Activated CD8-positive, alpha-beta memory T cell treated with anti-CD3 and anti-CD28 coated beads, Interleukin-2, amount 10 ng/mL, durations not matched to agents 7 days and 5 days (primary cell): ENCODE measurements at regions not wholly inside any gene's neighbourhood (a gene's known extent, or its start where the extent isn't known, plus 50 kb on each side); places are given as distances from the start of the nearest gene placed in this dataset.
A peak's percentile ranks its signal among the peaks of the same experiment; 100 is the strongest.
"Not testable (repeated sequence)": the region's sequence is repeated elsewhere in the genome, so short reads cannot be mapped to it uniquely, and the experiment has no call there.

Experiments
- ATAC-seq: fragments of 150-1000 bp; cut with Tn5 transposase; one replicate; pipeline ENCODE4 v1.10.0; 2021; ENCODE audit warnings: moderate library complexity
- CTCF ChIA-PET: fragments of 350-600 bp; sonication (Branson Sonifier 250); formaldehyde crosslinking; loops from one replicate; lab custom pipeline; 2021; ENCODE audit warnings: antibody characterized with exemption; lab: Charles Lee
- DNase-seq: peaks from one replicate; pipeline ENCODE4 v3.0.0-alpha.2; 2020
- H3K27ac Mint-ChIP-seq: one replicate; pipeline ENCODE4 v1.8.0; 2021; ENCODE audit warnings: mild to moderate bottlenecking, mixed read lengths
- H3K27me3 Mint-ChIP-seq: one replicate; pipeline ENCODE4 v1.8.0; 2021; ENCODE audit warnings: mixed read lengths
- H3K36me3 Mint-ChIP-seq: one replicate; pipeline ENCODE4 v1.8.0; 2021; ENCODE audit warnings: mild to moderate bottlenecking, mixed read lengths
- H3K4me1 Mint-ChIP-seq: one replicate; pipeline ENCODE4 v1.8.0; 2021; ENCODE audit warnings: mixed read lengths
- H3K4me3 Mint-ChIP-seq: one replicate; pipeline ENCODE4 v1.8.0; 2021; ENCODE audit warnings: mild to moderate bottlenecking, moderate library complexity, mixed read lengths
- H3K9me3 Mint-ChIP-seq: one replicate; pipeline ENCODE4 v1.8.0; 2022; ENCODE audit warnings: low read depth, mixed read lengths

- CTCF ChIA-PET, result no interaction called here
- ATAC-seq, result no peak
Observed at GRCh38 chr1:243962541-243962940, 88.5 kb upstream of the ZBTB18 start.

GRCh38 chr1:243959998-243960397 is 91.1 kb upstream of the ZBTB18 start:
- Mint-ChIP-seq H3K27ac (no peak overlapping the region), H3K36me3 (no peaks in the 10 kb centered on the region), H3K27me3 (peaks cover 27% of the 10 kb centered on the region), H3K4me3 (no peak overlapping the region), H3K9me3 (no peaks in the 10 kb centered on the region), H3K4me1 (no peaks in the 10 kb centered on the region)
- no peak for DNase-seq
- CTCF ChIA-PET, result no interaction called here
- ATAC-seq, result no peak

More at GRCh38 chr1:243962541-243962940, 88.5 kb upstream of the ZBTB18 start:
- Mint-ChIP-seq H3K27ac (no peak overlapping the region), H3K9me3 (no peaks in the 10 kb centered on the region), H3K4me1 (no peaks in the 10 kb centered on the region), H3K36me3 (no peaks in the 10 kb centered on the region), H3K27me3 (peaks cover 18% of the 10 kb centered on the region), H3K4me3 (no peak overlapping the region)
- no peak for DNase-seq

GRCh38 chr1:243957141-243957540 is 93.9 kb upstream of the ZBTB18 start:
- Mint-ChIP-seq H3K4me3 (no peak overlapping the region), H3K9me3 (no peaks in the 10 kb centered on the region), H3K27me3 (peaks cover 25% of the 10 kb centered on the region), H3K4me1 (no peaks in the 10 kb centered on the region), H3K36me3 (no peaks in the 10 kb centered on the region), H3K27ac (no peak overlapping the region)
- ATAC-seq (no peak), DNase-seq (no peak)
- CTCF ChIA-PET, result no interaction called here

GRCh38 chr1:243956450-243956849 is 94.6 kb upstream of the ZBTB18 start:
- ATAC-seq (no peak), DNase-seq (no peak)
- Mint-ChIP-seq H3K9me3 (no peaks in the 10 kb centered on the region), H3K4me3 (no peak overlapping the region), H3K27me3 (peaks cover 25% of the 10 kb centered on the region), H3K4me1 (no peaks in the 10 kb centered on the region), H3K36me3 (no peaks in the 10 kb centered on the region), H3K27ac (no peak overlapping the region)
- CTCF ChIA-PET, result no interaction called here

GRCh38 chr1:243951207-243951606 is 99.9 kb upstream of the ZBTB18 start:
- not testable (repeated sequence) for H3K27me3 Mint-ChIP-seq, H3K36me3 Mint-ChIP-seq, DNase-seq, H3K4me3 Mint-ChIP-seq, H3K4me1 Mint-ChIP-seq, ATAC-seq, H3K9me3 Mint-ChIP-seq, H3K27ac Mint-ChIP-seq
- CTCF ChIA-PET, result interaction anchor here (1.1 kb wide), 1 partner anchor 607 kb away, joined by 3 read pairs; no protein-coding TSS in a partner anchor

GRCh38 chr1:243950166-243950565 is 100.1 kb upstream of the AKT3 start:
- CTCF ChIA-PET, result no interaction called here
- no peak overlapping the region for H3K27ac Mint-ChIP-seq
- H3K4me3 Mint-ChIP-seq, result no peak overlapping the region
- ATAC-seq, result no peak
- H3K36me3 Mint-ChIP-seq, result no peaks in the 10 kb centered on the region
- no peaks in the 10 kb centered on the region for H3K27me3 Mint-ChIP-seq
- DNase-seq, result no peak
- no peaks in the 10 kb centered on the region for H3K4me1 Mint-ChIP-seq
- H3K9me3 Mint-ChIP-seq, result no peaks in the 10 kb centered on the region

- no peak for DNase-seq
Observed at GRCh38 chr1:243946946-243947345, 96.9 kb upstream of the AKT3 start.

GRCh38 chr1:243946253-243946652 is 96.2 kb upstream of the AKT3 start:
- CTCF ChIA-PET, result interaction anchor here (0.6 to 1.4 kb wide), 3 partner anchors 326 to 945 kb away, joined by 3 to 4 read pairs (median 3); no protein-coding TSS in a partner anchor
- Mint-ChIP-seq H3K4me3 (no peak overlapping the region), H3K27me3 (no peaks in the 10 kb centered on the region), H3K27ac (no peak overlapping the region), H3K4me1 (no peaks in the 10 kb centered on the region), H3K36me3 (no peaks in the 10 kb centered on the region), H3K9me3 (no peaks in the 10 kb centered on the region)
- ATAC-seq (no peak), DNase-seq (no peak)

More at GRCh38 chr1:243946946-243947345, 96.9 kb upstream of the AKT3 start:
- peak; percentile 60 for ATAC-seq
- H3K4me1 Mint-ChIP-seq, result no peaks in the 10 kb centered on the region
- no peaks in the 10 kb centered on the region for H3K9me3 Mint-ChIP-seq
- no peaks in the 10 kb centered on the region for H3K27me3 Mint-ChIP-seq
- no peak overlapping the region for H3K4me3 Mint-ChIP-seq
- H3K27ac Mint-ChIP-seq, result no peak overlapping the region
- no peaks in the 10 kb centered on the region for H3K36me3 Mint-ChIP-seq
- CTCF ChIA-PET, result interaction anchor here (0.6 to 1.4 kb wide), 2 partner anchors 603 to 944 kb away, joined by 3 to 4 read pairs; no protein-coding TSS in a partner anchor

GRCh38 chr1:243945727-243946126 is 95.7 kb upstream of the AKT3 start:
- Mint-ChIP-seq H3K36me3 (no peaks in the 10 kb centered on the region), H3K9me3 (no peaks in the 10 kb centered on the region), H3K27ac (no peak overlapping the region), H3K4me3 (no peak overlapping the region), H3K27me3 (no peaks in the 10 kb centered on the region), H3K4me1 (no peaks in the 10 kb centered on the region)
- no peak for ATAC-seq
- CTCF ChIA-PET, result interaction anchor here (1.0 kb wide), 1 partner anchor 327 kb away, joined by 3 read pairs; no protein-coding TSS in a partner anchor
- DNase-seq, result no peak

- CTCF ChIA-PET, result no interaction called here
- no peak for ATAC-seq
- Mint-ChIP-seq H3K4me1 (no peaks in the 10 kb centered on the region), H3K36me3 (no peaks in the 10 kb centered on the region), H3K27ac (no peak overlapping the region), H3K27me3 (no peaks in the 10 kb centered on the region), H3K9me3 (no peaks in the 10 kb centered on the region), H3K4me3 (no peak overlapping the region)
- DNase-seq, result no peak
Observed at GRCh38 chr1:243944429-243945160, 94.6 kb upstream of the AKT3 start.

GRCh38 chr1:243943671-243944428 is 93.8 kb upstream of the AKT3 start:
- H3K27me3 Mint-ChIP-seq, result no peaks in the 10 kb centered on the region
- peaks cover 4% of the 10 kb centered on the region for H3K9me3 Mint-ChIP-seq
- CTCF ChIA-PET, result no interaction called here
- ATAC-seq (no peak), DNase-seq (no peak)
- peaks cover 2% of the 10 kb centered on the region for H3K36me3 Mint-ChIP-seq
- no peak overlapping the region for H3K27ac Mint-ChIP-seq
- H3K4me1 Mint-ChIP-seq, result peaks cover 5% of the 10 kb centered on the region
- no peak overlapping the region for H3K4me3 Mint-ChIP-seq

- no peaks in the 10 kb centered on the region for H3K27me3 Mint-ChIP-seq
- no peak for DNase-seq
- CTCF ChIA-PET, result interaction anchor here (1.3 kb wide), 1 partner anchor 599 kb away, joined by 3 read pairs; no protein-coding TSS in a partner anchor
- H3K4me1 Mint-ChIP-seq, result peaks cover 12% of the 10 kb centered on the region
- H3K36me3 Mint-ChIP-seq, result peaks cover 2% of the 10 kb centered on the region
- H3K27ac Mint-ChIP-seq, result no peak overlapping the region
- ATAC-seq, result no peak
- no peak overlapping the region for H3K4me3 Mint-ChIP-seq
- H3K9me3 Mint-ChIP-seq, result peaks cover 4% of the 10 kb centered on the region
Observed at GRCh38 chr1:243942196-243943150, 92.4 kb upstream of the AKT3 start.

- peaks cover 12% of the 10 kb centered on the region for H3K4me1 Mint-ChIP-seq
- DNase-seq, result no peak
- no peak overlapping the region for H3K27ac Mint-ChIP-seq
- no peak for ATAC-seq
- CTCF ChIA-PET, result no interaction called here
- H3K27me3 Mint-ChIP-seq, result no peaks in the 10 kb centered on the region
- peaks cover 2% of the 10 kb centered on the region for H3K36me3 Mint-ChIP-seq
- peaks cover 4% of the 10 kb centered on the region for H3K9me3 Mint-ChIP-seq
- H3K4me3 Mint-ChIP-seq, result no peak overlapping the region
Observed at GRCh38 chr1:243940451-243940850, 90.4 kb upstream of the AKT3 start.
